ENCODE measurements at regions not wholly inside any gene's neighbourhood (a gene's known extent, or its start where the extent isn't known, plus 50 kb on each side); places are given as distances from the start of the nearest gene placed in this dataset.
"Not testable (repeated sequence)": the region's sequence is repeated elsewhere in the genome, so short reads cannot be mapped to it uniquely, and the experiment has no call there.

- no peak for DNase-seq (ENCODE audit: low read depth in 3 of 3, low spot score in 2 of 3)
Observed at GRCh38 chr2:204135752-204136151, 199.2 kb downstream of the ICOS start.

DNA sequence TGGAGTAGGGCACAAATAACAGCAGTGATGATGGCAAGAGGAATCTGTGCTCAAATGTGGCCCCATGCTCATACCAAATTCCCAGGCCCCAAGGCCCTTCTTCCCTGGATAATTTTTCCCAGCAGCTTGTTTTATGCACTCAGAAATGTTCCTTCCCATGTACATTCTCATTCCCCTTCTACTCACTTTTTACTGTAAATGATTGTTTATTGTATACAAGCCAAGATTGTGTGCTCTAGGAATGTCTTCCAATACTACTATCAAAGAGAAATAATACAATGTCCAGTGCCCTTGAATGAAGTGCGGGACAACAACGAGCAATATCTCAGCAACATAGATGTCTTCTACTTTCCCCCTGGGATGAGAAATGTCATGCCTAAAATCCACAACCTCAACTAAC lies 201.6 kb downstream of the ICOS start:
- DNase-seq (ENCODE audit: low read depth in 3 of 3, low spot score in 2 of 3) = no peak

DNA sequence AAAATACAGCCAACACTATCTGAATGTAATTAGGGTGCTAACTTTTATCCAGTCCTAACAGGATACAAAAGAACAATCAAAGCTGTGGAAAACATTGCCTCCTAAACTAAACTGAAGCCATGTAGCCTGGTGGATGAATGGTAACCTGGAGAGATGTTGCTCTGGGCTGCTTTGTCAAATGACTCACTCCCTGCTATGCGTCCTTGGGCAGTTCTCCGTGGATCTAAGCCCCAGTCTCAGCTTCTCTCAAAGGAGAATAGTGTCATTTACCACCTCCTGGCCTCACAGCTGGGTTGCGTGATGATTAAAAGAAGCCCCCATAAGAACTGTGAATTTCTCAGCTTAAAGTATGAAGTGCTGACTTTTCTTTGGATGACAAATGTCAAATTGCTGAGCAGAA lies 203.7 kb downstream of the ICOS start:
- no peak for DNase-seq (ENCODE audit: low read depth in 3 of 3, low spot score in 2 of 3)

DNA sequence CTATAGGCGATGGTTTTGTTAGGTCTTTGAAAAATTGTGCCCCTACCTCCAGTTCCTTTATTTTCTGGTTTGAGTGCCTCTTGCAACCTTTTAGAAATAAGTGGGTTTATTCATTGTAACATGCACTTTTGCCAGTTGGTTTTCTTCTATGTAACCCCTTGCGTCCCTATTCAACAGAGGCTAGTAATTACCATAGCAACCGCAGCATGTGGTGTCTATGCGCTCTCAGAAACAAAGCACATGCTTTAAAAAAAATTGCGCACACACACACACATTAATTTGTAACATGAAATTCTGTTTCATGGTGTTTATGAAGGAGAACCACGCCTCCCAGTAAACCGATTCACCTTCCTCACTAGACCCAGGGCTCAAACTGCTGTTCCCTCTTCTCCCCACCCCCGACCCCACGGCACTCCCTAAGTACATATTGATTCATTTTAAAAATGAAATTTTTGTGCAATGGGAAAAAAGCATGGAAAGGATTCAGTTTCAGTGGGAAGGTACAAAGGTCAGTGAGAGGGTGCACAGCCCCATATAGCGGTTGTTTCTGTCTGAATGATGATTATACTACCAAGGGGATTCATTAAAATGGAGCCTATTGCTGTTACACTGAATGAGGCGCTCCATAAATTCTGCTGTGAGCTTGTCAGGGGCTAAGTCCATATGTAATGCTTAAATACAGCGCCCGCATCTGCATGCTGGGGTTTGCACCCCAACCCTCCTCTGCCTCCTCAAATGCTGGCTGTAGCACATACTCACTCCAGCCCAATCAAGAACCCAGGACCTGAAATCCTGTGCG lies 206.9 kb downstream of the ICOS start:
- DNase-seq (ENCODE audit: low read depth in 3 of 3, low spot score in 2 of 3) = no peak

GRCh38 chr2:204144492-204144891 lies 207.9 kb downstream of the ICOS start:
- DNase-seq (ENCODE audit: low read depth in 3 of 3, low spot score in 2 of 3) = no peak

DNA sequence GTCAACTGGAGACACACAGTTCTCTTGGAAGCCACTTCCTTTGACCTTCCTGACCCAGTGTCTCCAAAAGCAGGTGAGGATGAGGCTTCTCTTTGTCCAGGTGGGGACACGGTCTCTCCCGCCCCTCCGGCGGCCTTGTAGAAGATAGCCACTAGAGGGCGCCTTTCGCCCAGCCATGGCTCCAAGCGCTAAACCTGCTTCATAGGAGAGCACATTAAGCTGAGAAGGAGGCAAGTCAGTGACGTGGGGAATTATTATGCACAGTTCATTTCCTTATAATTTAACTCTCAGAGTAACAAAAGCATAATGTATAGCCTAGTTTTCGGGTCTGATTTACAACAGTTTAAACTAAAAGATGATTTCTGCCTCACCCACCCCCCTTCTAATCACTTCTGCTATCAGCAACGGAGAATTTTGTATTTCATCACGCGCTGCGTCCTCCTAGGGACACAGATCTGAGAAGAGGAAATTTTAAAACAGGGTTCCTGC lies 208.7 kb downstream of the ICOS start:
- DNase-seq (ENCODE audit: low read depth in 3 of 3, low spot score in 2 of 3) = peak; percentile 62 to 69 (median 67)

GRCh38 chr2:204145791-204146190 lies 209.2 kb downstream of the ICOS start:
- no peak for DNase-seq (ENCODE audit: low read depth in 3 of 3, low spot score in 2 of 3)

DNA sequence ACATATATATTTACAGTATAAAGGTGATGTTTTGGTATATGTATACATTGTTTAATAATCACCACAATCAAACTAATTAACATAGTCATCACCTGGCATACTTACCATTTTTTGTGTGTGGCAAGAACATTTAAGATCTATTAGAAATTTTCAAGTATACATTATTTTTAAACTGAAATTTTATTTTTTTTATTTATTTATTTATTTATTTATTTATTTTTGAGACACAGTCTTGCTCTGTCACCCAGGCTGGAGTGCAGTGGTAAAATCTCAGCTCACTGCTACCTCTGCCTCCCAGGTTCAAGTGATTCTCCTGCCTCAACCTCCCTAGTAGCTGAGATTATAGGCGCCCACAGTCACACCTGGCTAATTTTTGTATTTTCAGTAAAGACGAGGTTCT lies 210.5 kb downstream of the ICOS start:
- DNase-seq (ENCODE audit: low read depth in 3 of 3, low spot score in 2 of 3) = not testable (repeated sequence)

DNA sequence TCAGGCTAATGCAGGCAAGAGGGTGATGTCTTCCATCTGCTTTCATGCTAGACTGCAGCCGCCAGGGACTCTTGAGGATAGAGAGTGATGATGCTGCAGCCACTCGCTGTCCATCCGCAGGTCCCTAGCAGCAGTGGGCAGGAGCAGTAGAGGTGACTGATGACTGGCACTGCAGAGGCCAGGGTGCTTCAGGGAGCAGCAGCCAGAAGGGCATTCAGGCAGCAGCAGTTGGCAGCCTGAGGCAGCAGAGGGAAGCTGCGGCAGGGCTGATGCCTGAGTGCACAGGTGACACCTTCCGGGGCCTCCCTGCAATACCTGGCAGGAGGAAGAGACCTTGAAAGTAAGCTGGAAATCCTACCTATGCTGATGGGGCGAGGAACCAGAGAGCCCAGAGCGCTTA lies 214.2 kb downstream of the ICOS start:
- DNase-seq (ENCODE audit: low read depth in 3 of 3, low spot score in 2 of 3) = no peak

- no peak for DNase-seq (ENCODE audit: low read depth in 3 of 3, low spot score in 2 of 3)
Observed at GRCh38 chr2:204152616-204153015, 216.1 kb downstream of the ICOS start.

GRCh38 chr2:204154863-204155262 lies 218.3 kb downstream of the ICOS start:
- no peak for DNase-seq (ENCODE audit: low read depth in 3 of 3, low spot score in 2 of 3)

DNA sequence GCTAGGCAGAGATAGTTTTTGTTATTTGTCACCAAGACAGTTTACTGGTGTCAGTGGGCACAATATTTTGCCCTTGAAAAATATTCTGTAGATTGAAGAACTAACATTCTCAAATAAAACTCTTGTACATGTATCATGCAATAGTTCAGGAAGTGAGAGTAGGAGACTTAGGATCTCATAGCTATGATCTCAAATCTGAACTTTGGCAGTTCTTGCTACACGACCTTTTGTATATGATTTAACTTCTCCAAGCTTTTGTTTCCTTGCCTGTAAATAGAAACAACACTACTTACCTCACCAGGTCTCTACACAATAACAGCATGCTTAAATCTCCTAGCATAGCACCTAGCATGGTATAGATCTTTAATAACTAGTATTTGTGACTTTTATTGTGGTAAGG lies 219.9 kb downstream of the ICOS start:
- no peak for DNase-seq (ENCODE audit: low read depth in 3 of 3, low spot score in 2 of 3)

DNA sequence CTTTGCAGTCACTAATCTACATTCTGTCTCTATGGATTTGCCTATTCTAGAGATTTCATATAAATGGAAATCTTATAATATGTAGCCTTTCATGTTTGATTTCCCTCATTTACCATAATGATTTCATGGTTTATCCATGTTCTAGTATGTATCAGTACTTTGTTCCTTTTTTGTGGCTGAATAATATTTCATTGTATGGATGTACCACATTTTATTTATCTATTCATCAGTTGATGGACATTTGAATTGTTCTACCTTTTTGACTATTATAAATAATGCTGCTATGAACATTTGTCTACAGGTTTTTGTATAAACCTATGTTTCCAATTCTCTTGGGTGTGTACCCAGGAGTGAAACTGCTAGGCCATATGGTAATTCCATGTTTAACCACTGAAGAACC lies 221.1 kb downstream of the ICOS start:
- no peak for DNase-seq (ENCODE audit: low read depth in 3 of 3, low spot score in 2 of 3)

DNA sequence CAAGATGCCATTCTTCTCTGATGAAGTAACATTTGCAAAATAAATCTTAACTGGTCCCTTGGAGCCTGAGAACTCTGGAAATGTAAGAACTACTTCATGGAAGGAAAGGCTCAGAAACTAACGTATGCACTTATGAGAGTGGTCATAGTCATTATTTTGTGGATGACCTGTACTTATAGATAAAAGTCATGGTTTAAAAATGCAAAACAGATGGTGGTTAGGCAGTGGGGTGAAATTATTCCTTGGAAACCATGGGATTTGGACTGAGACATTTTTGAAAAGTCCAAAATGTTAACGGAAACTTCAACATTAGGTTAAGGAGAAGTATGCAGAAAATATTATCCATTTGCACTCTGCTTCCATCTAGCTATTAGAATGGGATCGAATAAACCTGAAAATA lies 223.0 kb downstream of the ICOS start:
- no peak for DNase-seq (ENCODE audit: low read depth in 3 of 3, low spot score in 2 of 3)

- DNase-seq (ENCODE audit: low read depth in 3 of 3, low spot score in 2 of 3) = no peak
Observed at GRCh38 chr2:204160989-204161388, 224.4 kb downstream of the ICOS start.

DNA sequence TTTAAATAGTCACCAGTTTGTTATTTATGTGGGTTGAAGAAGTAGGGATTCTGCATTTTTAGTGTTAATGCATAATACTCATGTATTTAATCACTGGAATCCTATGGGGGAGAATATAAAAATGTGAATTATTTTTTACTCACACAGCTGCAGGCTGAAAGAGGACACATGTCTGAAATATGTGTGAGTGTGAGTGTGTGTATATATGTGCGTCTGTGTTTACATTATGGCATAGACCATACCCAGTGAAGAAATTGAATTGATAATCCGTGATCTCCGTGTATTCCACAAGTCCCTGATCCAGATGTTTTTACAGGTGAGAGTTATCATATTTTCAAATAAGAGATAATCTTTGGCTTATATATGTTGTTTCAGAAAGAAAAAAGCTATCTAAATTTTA lies 225.3 kb downstream of the ICOS start:
- DNase-seq (ENCODE audit: low read depth in 3 of 3, low spot score in 2 of 3) = no peak

GRCh38 chr2:204166961-204167360 lies 230.4 kb downstream of the ICOS start:
- no peak for DNase-seq (ENCODE audit: low read depth in 3 of 3, low spot score in 2 of 3)

- DNase-seq (ENCODE audit: low read depth in 3 of 3, low spot score in 2 of 3) = not testable (repeated sequence)
Observed at GRCh38 chr2:204167670-204168069, 231.1 kb downstream of the ICOS start.

DNA sequence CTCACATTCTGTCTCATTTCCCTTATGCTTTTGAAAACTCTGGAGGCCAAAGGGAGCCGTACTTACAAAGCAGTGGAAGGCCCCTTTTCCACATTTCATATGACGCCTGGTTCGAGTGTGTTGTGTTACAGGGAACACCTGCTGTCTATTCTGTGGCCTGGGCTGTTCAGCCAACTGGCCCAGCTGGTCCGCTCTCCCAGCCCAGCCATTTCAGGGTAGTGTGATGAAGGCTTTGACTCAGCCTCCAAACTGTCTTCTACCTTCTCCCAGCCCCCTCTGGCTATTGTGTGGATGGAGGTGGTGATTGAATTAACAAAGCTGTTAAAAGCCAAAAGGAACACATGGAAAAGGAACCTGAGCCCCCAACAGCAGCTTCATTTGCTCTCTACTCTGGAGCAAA lies 233.8 kb downstream of the ICOS start:
- no peak for DNase-seq (ENCODE audit: low read depth in 3 of 3, low spot score in 2 of 3)

DNA sequence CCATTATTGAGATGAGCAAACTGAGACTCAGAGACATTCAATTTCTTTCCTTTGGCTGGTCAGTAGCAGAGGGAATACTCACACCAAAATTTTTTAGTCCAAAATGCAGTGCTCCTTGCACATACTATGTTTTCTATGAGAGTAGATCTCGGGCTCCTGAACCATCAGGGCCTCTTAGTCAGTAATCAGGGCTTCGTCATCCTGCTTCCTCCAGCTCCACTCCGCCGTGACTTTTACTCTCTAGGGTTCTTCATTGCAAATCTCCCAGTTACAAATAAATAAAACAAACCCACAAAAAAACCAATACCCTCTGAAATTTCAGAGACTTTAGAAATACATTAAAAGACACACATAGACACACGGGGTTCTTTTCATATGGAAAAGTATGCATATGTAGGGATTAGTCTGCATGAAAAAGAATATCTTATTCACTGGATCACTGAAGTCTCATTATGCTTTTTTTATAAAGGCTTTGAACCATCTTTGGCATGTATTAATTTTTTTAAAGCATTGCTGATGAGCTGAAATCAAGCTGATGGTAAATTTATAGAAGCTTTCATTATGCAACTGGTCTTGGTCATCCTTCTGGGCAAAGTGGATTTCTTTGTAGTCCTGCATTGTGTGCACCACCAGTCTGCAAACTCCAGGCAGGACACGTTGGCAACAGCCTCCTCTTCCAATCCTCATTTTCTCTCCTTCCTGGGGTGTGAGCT lies 235.0 kb downstream of the ICOS start:
- DNase-seq (ENCODE audit: low read depth in 3 of 3, low spot score in 2 of 3) = no peak

GRCh38 chr2:204172145-204172600 lies 235.6 kb downstream of the ICOS start:
- no peak for DNase-seq (ENCODE audit: low read depth in 3 of 3, low spot score in 2 of 3)

GRCh38 chr2:204174034-204174433 lies 237.5 kb downstream of the ICOS start:
- DNase-seq (ENCODE audit: low read depth in 3 of 3, low spot score in 2 of 3) = no peak
